SK-N-SH (cell line): ENCODE measurements at regions not wholly inside any gene's neighbourhood (a gene's known extent, or its start where the extent isn't known, plus 50 kb on each side); places are given as distances from the start of the nearest gene placed in this dataset.
"Not testable (repeated sequence)": the region's sequence is repeated elsewhere in the genome, so short reads cannot be mapped to it uniquely, and the experiment has no call there.

Source experiments
- CTCF ChIA-PET: fragments of 300-600, 350-600 bp; formaldehyde crosslinking; extraction: SDS; loops from one replicate; lab custom pipeline; 2021; lab: Yijun Ruan, JAX
- POLR2A ChIA-PET: fragments of 350-600 bp; sonication (Branson Sonifier 250); formaldehyde crosslinking; extraction: SDS; loops from one replicate; lab custom pipeline; 2020; ENCODE audit warnings: antibody characterized with exemption, inconsistent platforms; lab: Yijun Ruan, JAX
- DNase-seq: peaks from one replicate; pipeline ENCODE4 v3.0.0; 2012
- H2AFZ ChIP-seq: fragments of 200-600 bp; sonication (generic); 2 replicates; pipeline ENCODE4 v1.8.1; 2016; ENCODE audit warnings: antibody characterized with exemption, mild to moderate bottlenecking, low read depth
- H3F3A ChIP-seq: fragments of 200-600 bp; sonication (generic); replicated peaks from 2 replicates; pipeline ENCODE3; 2016; ENCODE audit warnings: antibody characterized with exemption, mild to moderate bottlenecking; ENCODE audit not compliant: insufficient read depth
- H3K27ac ChIP-seq, 2 experiments: fragments of 200-500 bp in 1 of 2; fragments of 200-600 bp in 1 of 2; sonication (Bioruptor generic) in 1 of 2; sonication (generic), shearing (Covaris generic) in 1 of 2; 2 replicates each; pipeline versions ENCODE4 v1.5.1 to v1.6.1; 2014 to 2016; ENCODE audit warnings: low read depth in 2 of 2, inconsistent platforms in 1 of 2, low read length in 1 of 2, mild to moderate bottlenecking in 1 of 2, mixed read lengths in 1 of 2
- H3K27me3 ChIP-seq: fragments of 200-600 bp; sonication (generic), shearing (Covaris generic); 2 replicates; pipeline ENCODE4 v1.6.1; 2016; ENCODE audit warnings: mixed run types; ENCODE audit not compliant: insufficient read depth
- H3K36me3 ChIP-seq, 2 experiments: fragments of 200-500 bp in 1 of 2; fragments of 200-600 bp in 1 of 2; sonication (Bioruptor generic) in 1 of 2; sonication (generic) in 1 of 2; replicated peaks in 1 of 2; 2 replicates each; pipeline versions ENCODE3 to v1.5.1; 2014 to 2016; ENCODE audit warnings: low read length in 1 of 2, mild to moderate bottlenecking in 1 of 2; ENCODE audit not compliant: insufficient read depth in 2 of 2, control insufficient read depth in 1 of 2
- H3K4me1 ChIP-seq, 2 experiments: fragments of 200-500 bp in 1 of 2; fragments of 200-600 bp in 1 of 2; sonication (Bioruptor generic) in 1 of 2; sonication (generic), shearing (Covaris generic) in 1 of 2; 2 replicates each; pipeline versions ENCODE4 v1.5.1 to v1.6.1; 2014 to 2016; ENCODE audit warnings: low read depth in 1 of 2, low read length in 1 of 2, mixed run types in 1 of 2; ENCODE audit not compliant: insufficient read depth in 2 of 2, control insufficient read depth in 1 of 2
- H3K4me2 ChIP-seq: fragments of 200-600 bp; sonication (generic), shearing (Covaris generic); 2 replicates; pipeline ENCODE4 v1.6.1; 2017; ENCODE audit warnings: mixed run types
- H3K4me3 ChIP-seq, 2 experiments: fragments of 200-500 bp in 1 of 2; fragments of 200-600 bp in 1 of 2; sonication (Bioruptor generic) in 1 of 2; sonication (generic), shearing (Covaris generic) in 1 of 2; 2 replicates each; pipeline versions ENCODE4 v1.5.1 to v1.8.1; 2014 to 2016; ENCODE audit warnings: low read depth in 2 of 2, inconsistent platforms in 1 of 2, low read length in 1 of 2, mild to moderate bottlenecking in 1 of 2, mixed read lengths in 1 of 2, moderate library complexity in 1 of 2
- H3K79me2 ChIP-seq: fragments of 200-600 bp; sonication (generic); 2 replicates; pipeline ENCODE4 v1.8.1; 2017; ENCODE audit warnings: mild to moderate bottlenecking; ENCODE audit not compliant: insufficient read depth
- H3K9ac ChIP-seq: fragments of 200-600 bp; sonication (generic); 2 replicates; pipeline ENCODE4 v1.6.1; 2017; ENCODE audit warnings: mixed run types
- H3K9me2 ChIP-seq: fragments of 200-600 bp; sonication (generic); 2 replicates; pipeline ENCODE4 v1.6.1; 2017; ENCODE audit warnings: mixed run types
- H3K9me3 ChIP-seq: fragments of 200-600 bp; sonication (generic); 2 replicates; pipeline ENCODE4 v1.6.1; 2017; ENCODE audit warnings: mixed run types, mild to moderate bottlenecking, moderate library complexity
- H4K20me1 ChIP-seq: fragments of 200-600 bp; sonication (generic); 2 replicates; pipeline ENCODE4 v1.6.1; 2017; ENCODE audit warnings: mild to moderate bottlenecking, mixed run types; ENCODE audit not compliant: insufficient read depth
- WGBS: methylation state at CpG from one replicate; pipeline ENCODE4 v1.1.6; 2017; ENCODE audit warnings: low lambda C conversion rate; 5-methylcytosine and 5-hydroxymethylcytosine counted together

DNA sequence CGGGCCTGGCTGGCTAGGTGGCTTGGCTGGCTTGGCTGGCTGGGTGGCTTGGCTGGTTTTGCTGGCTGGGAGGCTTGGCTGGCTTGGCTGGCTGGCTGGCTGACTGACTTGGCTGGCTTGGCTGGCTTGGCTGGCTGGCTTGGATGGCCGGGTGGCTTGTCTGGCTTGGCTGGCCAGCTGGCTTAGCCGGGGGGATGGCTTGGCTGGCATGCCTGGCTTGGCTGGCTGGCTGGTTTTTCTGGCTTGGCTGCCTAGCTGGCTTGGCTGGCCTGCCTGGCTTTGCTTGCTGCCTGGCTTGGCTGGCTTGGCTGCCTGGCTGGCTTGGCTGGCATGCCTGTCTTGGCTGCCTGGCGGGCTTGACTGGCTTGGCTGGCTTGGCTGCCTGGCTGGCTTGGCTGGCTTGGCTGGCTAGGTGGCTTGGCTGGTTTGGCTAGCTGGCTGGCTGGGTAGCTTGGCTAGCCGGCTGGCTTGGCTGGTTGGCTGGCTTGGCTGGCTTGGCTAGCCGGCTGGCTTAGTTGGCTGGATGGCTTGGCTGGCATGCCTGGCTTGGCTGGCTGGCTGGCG lies 2829.6 kb downstream of the RPIA start:
- H3K9me2 ChIP-seq, DNase-seq, H3K27ac ChIP-seq, H3K4me1 ChIP-seq, POLR2A ChIA-PET, H3K4me3 ChIP-seq, H3K27me3 ChIP-seq, H3F3A ChIP-seq, H3K4me2 ChIP-seq, H3K79me2 ChIP-seq, H4K20me1 ChIP-seq, H3K36me3 ChIP-seq, H3K9me3 ChIP-seq, H3K9ac ChIP-seq, CTCF ChIA-PET, H2AFZ ChIP-seq: not testable (repeated sequence)
- no CpG with 5 or more reads among the region's 7 CpGs for WGBS

GRCh38 chr2:91521944-91522343 lies 2830.5 kb downstream of the RPIA start:
- DNase-seq, H3K9me2 ChIP-seq, H3K4me2 ChIP-seq, H3K27me3 ChIP-seq, H4K20me1 ChIP-seq, H3K4me1 ChIP-seq, H3K9ac ChIP-seq, H3K79me2 ChIP-seq, H2AFZ ChIP-seq, H3K27ac ChIP-seq, CTCF ChIA-PET, H3K36me3 ChIP-seq, H3K4me3 ChIP-seq, H3F3A ChIP-seq, H3K9me3 ChIP-seq, POLR2A ChIA-PET: not testable (repeated sequence)
- WGBS, result 10% methylated on average over 2 of the region's 4 CpGs

DNA sequence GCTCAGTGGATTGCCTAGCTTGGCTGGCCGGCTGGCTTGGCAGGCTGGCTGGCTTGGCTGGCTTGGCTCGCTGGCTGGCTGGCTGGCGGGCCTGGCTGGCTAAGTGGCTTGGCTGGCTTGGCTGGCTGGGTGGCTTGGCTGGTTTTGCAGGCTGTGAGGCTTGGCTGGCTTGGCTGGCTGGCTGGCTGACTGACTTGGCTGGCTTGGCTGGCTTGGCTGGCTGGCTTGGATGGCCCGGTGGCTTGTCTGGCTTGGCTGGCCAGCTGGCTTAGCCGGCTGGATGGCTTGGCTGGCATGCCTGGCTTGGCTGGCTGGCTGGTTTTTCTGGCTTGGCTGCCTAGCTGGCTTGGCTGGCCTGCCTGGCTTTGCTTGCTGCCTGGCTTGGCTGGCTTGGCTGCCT lies 2831.4 kb downstream of the RPIA start:
- H3F3A ChIP-seq, H4K20me1 ChIP-seq, H3K27ac ChIP-seq, H3K27me3 ChIP-seq, H3K9me3 ChIP-seq, H2AFZ ChIP-seq, H3K9ac ChIP-seq, CTCF ChIA-PET, H3K4me3 ChIP-seq, H3K79me2 ChIP-seq, H3K36me3 ChIP-seq, H3K9me2 ChIP-seq, DNase-seq, H3K4me1 ChIP-seq, H3K4me2 ChIP-seq, POLR2A ChIA-PET: not testable (repeated sequence)
- 0% methylated on average over 1 of the region's 5 CpGs for WGBS

DNA sequence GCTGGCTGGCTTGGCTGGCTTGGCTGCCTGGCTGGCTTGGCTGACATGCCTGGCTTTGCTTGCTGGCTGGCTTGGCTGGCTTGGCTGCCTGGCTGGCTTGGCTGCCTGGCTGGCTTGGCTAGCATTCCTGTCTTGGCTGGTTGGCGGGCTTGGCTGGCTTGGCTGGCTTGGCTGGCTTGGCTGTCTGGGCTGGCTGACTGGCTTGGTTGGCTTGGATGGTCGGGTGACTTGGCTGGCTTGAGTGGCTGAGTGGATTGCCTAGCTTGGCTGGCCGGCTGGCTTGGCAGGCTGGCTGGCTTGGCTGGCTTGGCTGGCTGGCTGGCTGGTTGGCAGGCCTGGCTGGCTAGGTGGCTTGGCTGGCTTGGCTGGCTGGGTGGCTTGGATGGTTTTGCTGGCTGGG lies 2832.3 kb downstream of the RPIA start:
- H3K36me3 ChIP-seq, H3K9me3 ChIP-seq, H3K4me1 ChIP-seq, H3K27me3 ChIP-seq, H3K79me2 ChIP-seq, CTCF ChIA-PET, H3K9ac ChIP-seq, H4K20me1 ChIP-seq, H2AFZ ChIP-seq, H3K9me2 ChIP-seq, H3F3A ChIP-seq, POLR2A ChIA-PET, H3K4me3 ChIP-seq, DNase-seq, H3K4me2 ChIP-seq, H3K27ac ChIP-seq: not testable (repeated sequence)
- WGBS, result 0% methylated on average over 1 of the region's 3 CpGs

GRCh38 chr2:91525587-91525986 lies 2834.1 kb downstream of the RPIA start:
- H3K9ac ChIP-seq, POLR2A ChIA-PET, H3K79me2 ChIP-seq, H3K27ac ChIP-seq, H2AFZ ChIP-seq, H3K4me1 ChIP-seq, CTCF ChIA-PET, H3K36me3 ChIP-seq, H3K9me2 ChIP-seq, H3K4me3 ChIP-seq, H3K27me3 ChIP-seq, H3F3A ChIP-seq, H4K20me1 ChIP-seq, DNase-seq, H3K4me2 ChIP-seq, H3K9me3 ChIP-seq: not testable (repeated sequence)
- WGBS, result 17% methylated on average over 1 of the region's 2 CpGs

- H3K4me1 ChIP-seq, H3K4me2 ChIP-seq, H2AFZ ChIP-seq, CTCF ChIA-PET, H3K36me3 ChIP-seq, DNase-seq, H3K27me3 ChIP-seq, H3K9ac ChIP-seq, H3K79me2 ChIP-seq, H3F3A ChIP-seq, H4K20me1 ChIP-seq, H3K9me3 ChIP-seq, H3K4me3 ChIP-seq, H3K9me2 ChIP-seq, H3K27ac ChIP-seq, POLR2A ChIA-PET: not testable (repeated sequence)
- WGBS, result no CpG with 5 or more reads among the region's 5 CpGs
Measured at GRCh38 chr2:91526083-91526482, 2834.6 kb downstream of the RPIA start.

DNA sequence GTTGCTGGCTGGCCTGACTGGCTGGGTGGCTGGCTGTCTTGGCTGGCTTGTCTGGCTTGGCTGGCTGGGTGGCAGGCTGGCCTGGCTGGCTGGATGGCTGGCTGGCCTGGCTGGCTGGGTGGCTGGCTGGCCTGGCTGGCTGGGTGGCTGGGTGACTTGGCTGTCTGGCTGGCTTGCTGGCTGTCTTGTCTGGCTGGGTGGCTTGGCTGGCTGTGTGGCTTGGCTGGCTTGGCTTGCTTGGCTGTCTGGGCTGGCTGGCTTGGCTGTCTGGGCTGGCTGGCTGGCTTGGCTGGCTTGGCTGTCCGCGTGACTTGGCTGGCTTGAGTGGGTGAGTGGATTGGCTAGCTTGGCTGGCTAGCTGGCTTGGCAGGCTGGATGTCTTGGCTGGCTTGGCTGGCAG lies 2835.6 kb downstream of the RPIA start:
- H3K9me2 ChIP-seq, H3K4me3 ChIP-seq, H2AFZ ChIP-seq, POLR2A ChIA-PET, H3K27ac ChIP-seq, DNase-seq, H3F3A ChIP-seq, H4K20me1 ChIP-seq, H3K79me2 ChIP-seq, H3K9ac ChIP-seq, H3K4me1 ChIP-seq, H3K4me2 ChIP-seq, H3K9me3 ChIP-seq, H3K36me3 ChIP-seq, H3K27me3 ChIP-seq: not testable (repeated sequence)
- WGBS, result no CpG with 5 or more reads among the region's 2 CpGs
- CTCF ChIA-PET, result interaction anchor here (0.7 kb wide), 1 partner anchor 1764 kb away, joined by 3 read pairs; no protein-coding TSS in a partner anchor
